GM12874 (cell line): ENCODE measurements at regions not wholly inside any gene's neighbourhood (a gene's known extent, or its start where the extent isn't known, plus 50 kb on each side); places are given as distances from the start of the nearest gene placed in this dataset.

Experiments used
- TF ChIP-seq, protein P1 (sequence below): IDR thresholded peaks from 2 replicates; pipeline ENCODE4 v1.5.1; 2011; ENCODE audit warnings: low read depth, mild to moderate bottlenecking, control low read depth, low read length, moderate library complexity; ENCODE audit not compliant: insufficient read depth

DNA sequence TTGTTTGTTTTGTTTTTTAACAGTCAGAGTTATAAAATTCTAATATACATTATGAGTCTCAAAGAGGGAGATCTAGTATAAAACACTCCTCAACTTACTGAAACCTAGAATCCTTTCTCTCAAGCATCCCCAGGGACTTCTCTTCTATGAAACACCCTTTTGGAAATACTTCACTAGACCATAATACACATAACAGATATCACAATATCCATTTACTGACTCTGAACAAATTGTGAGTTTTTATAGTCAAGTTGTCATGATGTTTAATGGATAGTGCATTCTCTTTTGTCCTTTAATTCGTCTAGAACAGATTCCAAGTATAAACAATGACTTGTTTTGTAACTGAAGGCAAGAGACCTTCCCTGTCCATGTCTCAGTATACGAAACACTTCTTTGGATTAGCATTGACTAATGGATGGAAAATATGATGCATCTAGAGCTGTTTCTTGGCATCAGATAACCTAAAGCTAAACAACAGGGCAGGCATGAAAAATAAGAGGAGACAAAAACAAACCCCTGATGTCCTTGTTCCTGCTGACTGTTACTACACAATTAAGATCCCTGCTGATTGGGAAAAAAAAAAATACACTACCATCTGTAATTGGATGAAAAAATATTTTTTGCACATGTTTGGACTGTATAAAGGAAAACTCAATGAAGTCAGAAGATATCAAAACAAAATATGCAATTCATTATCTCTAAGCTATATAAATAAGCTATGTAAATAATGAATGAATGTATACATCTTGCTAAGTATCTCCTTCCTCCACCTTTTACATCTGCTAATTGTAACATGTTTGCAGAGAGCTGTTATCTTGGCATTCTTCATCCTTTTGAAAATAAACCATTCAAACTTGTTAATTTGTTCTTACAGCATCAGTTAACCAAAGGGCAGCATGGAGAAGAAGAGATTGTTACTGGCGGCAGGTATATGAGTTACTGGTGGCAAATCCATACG is 214.2 kb downstream of the LACC1 start:
- TF ChIP-seq, protein P1, sequence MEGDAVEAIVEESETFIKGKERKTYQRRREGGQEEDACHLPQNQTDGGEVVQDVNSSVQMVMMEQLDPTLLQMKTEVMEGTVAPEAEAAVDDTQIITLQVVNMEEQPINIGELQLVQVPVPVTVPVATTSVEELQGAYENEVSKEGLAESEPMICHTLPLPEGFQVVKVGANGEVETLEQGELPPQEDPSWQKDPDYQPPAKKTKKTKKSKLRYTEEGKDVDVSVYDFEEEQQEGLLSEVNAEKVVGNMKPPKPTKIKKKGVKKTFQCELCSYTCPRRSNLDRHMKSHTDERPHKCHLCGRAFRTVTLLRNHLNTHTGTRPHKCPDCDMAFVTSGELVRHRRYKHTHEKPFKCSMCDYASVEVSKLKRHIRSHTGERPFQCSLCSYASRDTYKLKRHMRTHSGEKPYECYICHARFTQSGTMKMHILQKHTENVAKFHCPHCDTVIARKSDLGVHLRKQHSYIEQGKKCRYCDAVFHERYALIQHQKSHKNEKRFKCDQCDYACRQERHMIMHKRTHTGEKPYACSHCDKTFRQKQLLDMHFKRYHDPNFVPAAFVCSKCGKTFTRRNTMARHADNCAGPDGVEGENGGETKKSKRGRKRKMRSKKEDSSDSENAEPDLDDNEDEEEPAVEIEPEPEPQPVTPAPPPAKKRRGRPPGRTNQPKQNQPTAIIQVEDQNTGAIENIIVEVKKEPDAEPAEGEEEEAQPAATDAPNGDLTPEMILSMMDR, result no peak

DNA sequence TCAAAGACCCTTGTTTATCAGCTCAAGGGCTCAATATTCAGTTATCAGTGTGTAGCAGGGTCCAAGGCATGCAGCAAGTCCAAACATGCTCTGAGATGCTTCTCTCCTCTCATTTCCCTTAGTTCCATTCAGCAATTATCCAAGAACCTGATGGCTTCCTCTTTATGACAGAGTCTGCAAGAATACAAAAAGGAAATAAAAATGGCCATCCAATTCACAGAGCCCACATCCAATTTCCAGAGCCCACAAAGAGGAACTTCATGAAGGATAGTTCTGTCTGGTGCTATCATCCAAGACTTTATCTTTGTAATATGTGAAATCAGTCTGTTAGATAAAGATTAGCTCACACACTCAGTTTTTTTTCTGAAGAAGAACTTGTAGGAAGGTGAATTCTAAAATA is 217.2 kb downstream of the LACC1 start:
- TF ChIP-seq, protein P1, result no peak

DNA sequence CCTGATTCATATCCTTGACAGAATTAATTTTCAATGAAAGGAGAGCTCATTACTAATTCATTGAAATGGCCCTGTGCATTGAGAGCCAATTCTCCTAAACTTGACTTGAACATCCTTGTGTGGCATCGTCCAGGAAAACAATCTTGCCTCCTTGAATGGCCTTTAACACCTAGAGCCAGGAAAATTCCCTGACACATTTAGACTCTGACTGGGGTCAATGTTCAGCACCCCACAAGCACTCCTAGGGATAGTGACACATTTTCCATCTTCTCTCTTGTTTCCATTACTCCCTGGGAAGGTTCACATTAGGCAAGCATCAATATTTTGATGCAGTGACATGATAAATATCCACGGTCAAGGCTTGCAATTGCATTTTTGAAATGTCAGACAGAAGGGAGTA is 218.9 kb downstream of the LACC1 start:
- TF ChIP-seq, protein P1, result no peak

DNA sequence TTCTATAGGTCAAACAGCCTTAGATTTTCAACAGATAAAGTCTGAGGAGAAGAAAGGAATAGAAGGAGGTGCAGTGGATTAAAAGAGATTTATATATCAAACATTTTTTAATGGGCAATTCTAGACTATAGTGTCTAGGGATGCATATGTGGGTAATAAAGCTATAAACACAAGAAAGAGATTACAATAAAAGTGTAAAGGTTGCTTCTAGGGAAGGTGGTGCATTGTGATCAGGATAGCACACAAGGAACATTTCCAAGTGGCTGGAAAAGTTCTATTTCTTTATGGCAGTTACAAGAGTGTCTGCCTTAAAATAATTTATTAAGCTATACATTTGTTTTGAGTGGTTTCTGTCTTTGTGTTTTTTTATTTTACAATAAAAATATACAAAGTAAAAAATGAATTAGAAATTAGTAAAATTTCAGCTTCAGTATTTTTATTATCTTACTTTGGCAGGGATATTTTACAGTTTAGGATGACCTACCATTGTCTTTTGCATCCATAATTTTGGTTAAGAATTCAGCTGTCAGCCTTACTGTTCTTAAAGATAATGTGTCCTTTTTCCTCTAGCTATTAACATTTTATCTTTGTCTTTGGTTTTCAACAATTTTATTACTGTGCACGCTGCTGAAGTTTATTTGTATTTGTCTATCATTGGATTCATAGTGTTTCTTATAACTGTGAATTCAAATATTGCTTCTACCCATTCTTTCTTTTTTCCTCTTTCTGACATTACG is 221.8 kb downstream of the LACC1 start:
- TF ChIP-seq, protein P1, result no peak

DNA sequence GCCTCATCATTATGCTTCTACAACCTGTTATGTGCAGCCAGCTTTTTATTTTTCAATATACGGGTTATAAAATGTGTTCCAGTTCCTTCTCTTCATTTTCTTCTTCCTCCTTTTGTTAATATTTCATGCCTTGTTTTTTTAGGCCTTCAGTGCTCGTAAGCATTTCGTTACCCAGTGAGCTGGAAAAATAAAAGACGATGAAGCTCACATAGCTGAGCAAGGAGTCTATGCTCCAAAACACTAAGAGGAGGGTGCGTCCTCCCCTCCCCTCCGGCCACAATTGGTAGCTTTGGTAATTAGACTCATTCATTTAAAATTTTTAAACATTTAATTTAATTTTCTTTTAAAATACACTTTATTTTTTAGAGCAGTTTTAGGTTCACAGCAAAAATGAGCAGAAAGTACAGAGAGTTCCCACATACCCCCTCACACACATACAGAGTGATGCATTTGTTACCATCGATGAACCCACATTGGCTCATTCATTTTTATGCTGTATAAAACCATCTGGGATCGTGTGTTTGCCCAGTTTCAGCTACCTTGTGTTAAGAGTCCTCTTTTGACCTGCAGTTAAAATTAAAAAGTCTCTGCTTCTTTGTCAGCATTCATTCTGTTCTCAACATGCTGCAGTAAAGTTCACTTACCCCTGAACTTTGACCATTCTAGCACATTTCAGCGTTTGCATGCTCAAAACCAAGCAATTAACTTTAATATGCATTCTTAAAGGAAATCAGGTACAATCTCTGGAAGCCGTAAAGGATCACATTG is 223.9 kb downstream of the LACC1 start:
- TF ChIP-seq, protein P1, result no peak

DNA sequence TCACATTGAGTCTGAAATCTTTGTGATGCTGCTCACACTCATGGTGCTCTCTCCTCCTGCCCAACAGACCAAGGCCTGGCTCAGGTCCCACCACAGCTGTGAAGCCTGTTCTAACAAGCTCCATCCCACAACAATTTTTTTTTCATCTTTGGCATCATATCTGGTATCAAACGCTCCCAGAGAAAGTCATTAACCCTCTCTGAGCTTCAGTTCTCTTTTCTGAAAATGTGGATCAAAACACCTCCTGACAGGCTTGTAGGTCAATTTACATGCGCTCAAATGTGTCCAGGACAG is 224.4 kb downstream of the LACC1 start:
- TF ChIP-seq, protein P1, result no peak

DNA sequence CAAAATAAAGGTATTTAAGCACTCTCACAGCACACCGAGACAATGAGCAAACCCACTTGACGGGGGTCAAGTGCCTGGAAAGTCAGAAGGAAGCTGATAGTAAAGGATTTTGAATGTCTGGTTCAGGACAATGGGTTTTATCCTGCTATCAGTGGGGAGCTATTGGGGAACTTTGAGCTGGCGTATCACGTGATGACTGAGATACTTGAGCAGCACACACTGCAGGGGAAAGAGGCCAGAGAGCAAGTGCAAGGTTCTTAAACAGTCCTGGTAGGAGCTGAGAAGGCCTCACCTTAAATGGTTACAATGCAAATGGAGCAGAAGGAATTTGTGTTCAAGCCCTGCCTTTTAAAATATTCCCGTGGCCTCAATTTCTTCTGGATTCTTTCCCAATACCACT is 225.3 kb downstream of the LACC1 start:
- TF ChIP-seq, protein P1, result no peak
